Prostate gland (tissue), 2 donors: ENCODE measurements at regions not wholly inside any gene's neighbourhood (a gene's known extent, or its start where the extent isn't known, plus 50 kb on each side); places are given as distances from the start of the nearest gene placed in this dataset.

ENCODE experiments used
- DNase-seq: peaks from one replicate; pipeline ENCODE4 v3.0.0-alpha.2; 2019; ENCODE audit warnings: low spot score
- H3K27ac ChIP-seq, 2 donors: fragments of 200-600 bp; sonication (generic); 2 replicates each; pipeline ENCODE4 v1.5.1; 2017 to 2019
- H3K27me3 ChIP-seq: fragments of 200-600 bp; sonication (generic); replicated peaks from 2 replicates; pipeline ENCODE4 v1.5.1; 2019; ENCODE audit not compliant: insufficient read depth
- H3K36me3 ChIP-seq, 2 donors: fragments of 200-600 bp; sonication (generic); 1 replicate in 1 of 2; 2 replicates in 1 of 2; pipeline versions ENCODE4 v1.5.1 to v1.8.1; 2017 to 2019
- H3K4me1 ChIP-seq: fragments of 200-600 bp; sonication (generic); replicated peaks from 2 replicates; pipeline ENCODE4 v1.5.1; 2019
- H3K4me3 ChIP-seq, 2 donors: fragments of 200-600 bp; sonication (generic); 2 replicates each; pipeline ENCODE4 v1.5.1; 2017 to 2019
- H3K9me3 ChIP-seq: fragments of 200-600 bp; sonication (generic); 2 replicates; pipeline ENCODE4 v1.5.1; 2017
- POLR2A ChIP-seq: fragments of 450-650 bp; IDR thresholded peaks from one replicate; pipeline ENCODE4 v1.6.1; 2016; ENCODE audit warnings: antibody characterized with exemption, mild to moderate bottlenecking
- POLR2AphosphoS5 ChIP-seq: sonication (generic); formaldehyde crosslinking; IDR thresholded peaks from one replicate; pipeline ENCODE4 v1.6.1; 2017; ENCODE audit warnings: antibody characterized with exemption
- WGBS: methylation state at CpG from one replicate; pipeline ENCODE4 v1.1.5; 2018; 5-methylcytosine and 5-hydroxymethylcytosine counted together
- intact Hi-C: fragments of 100-400 bp; cut with DNase I; formaldehyde crosslinking; loops from one replicate; pipeline ENCODE4 v1.14.2; 2022
- TF ChIP-seq, protein P1 (sequence below), 4 experiments: fragments of 200-600 bp in 2 of 4; fragments of 450-650 bp in 2 of 4; sonication (generic) in 2 of 4; IDR thresholded peaks; 1 replicate in 3 of 4; 2 replicates in 1 of 4; pipeline ENCODE4 v1.5.1; 2016 to 2019; ENCODE audit warnings: antibody characterized with exemption in 4 of 4, mild to moderate bottlenecking in 2 of 4, moderate library complexity in 2 of 4

DNA sequence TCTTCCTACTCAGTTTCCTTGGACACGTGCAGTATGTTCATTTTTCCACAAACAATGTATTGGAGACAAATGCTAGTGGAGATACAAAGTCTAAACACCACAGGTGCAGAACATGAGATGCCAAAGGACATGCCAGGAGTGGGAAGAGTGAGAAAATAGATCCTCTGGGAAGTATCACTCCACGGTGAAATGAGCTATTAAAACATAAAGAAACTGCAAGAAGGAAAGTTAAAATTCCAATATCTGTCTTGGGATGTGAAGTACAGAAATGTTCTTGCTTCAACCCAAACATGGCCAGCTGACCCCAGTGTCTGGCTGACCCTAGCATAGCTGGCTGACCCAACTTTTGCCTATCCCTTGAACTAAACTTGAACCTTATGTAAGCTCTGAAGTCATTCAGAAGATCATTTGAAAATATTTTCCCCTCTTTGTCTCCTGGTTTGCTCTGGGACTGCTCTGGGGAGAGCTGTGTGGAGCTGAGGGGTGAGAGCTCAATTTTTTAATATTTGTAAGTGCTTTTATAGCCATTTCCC lies 59.5 kb downstream of the FZD1 start:
- H3K36me3 ChIP-seq = no peaks in the 10 kb centered on the region
- WGBS = 95% methylated on average over 2 of the region's 2 CpGs
- H3K27me3 ChIP-seq = no peaks in the 10 kb centered on the region
- H3K9me3 ChIP-seq = no peaks in the 10 kb centered on the region
- intact Hi-C loops = no loop called here
- no peaks in the 10 kb centered on the region for H3K4me1 ChIP-seq
- H3K27ac ChIP-seq = no peak overlapping the region
- no peak for TF ChIP-seq POLR2AphosphoS5
- no peak for TF ChIP-seq POLR2A
- TF ChIP-seq, protein P1, sequence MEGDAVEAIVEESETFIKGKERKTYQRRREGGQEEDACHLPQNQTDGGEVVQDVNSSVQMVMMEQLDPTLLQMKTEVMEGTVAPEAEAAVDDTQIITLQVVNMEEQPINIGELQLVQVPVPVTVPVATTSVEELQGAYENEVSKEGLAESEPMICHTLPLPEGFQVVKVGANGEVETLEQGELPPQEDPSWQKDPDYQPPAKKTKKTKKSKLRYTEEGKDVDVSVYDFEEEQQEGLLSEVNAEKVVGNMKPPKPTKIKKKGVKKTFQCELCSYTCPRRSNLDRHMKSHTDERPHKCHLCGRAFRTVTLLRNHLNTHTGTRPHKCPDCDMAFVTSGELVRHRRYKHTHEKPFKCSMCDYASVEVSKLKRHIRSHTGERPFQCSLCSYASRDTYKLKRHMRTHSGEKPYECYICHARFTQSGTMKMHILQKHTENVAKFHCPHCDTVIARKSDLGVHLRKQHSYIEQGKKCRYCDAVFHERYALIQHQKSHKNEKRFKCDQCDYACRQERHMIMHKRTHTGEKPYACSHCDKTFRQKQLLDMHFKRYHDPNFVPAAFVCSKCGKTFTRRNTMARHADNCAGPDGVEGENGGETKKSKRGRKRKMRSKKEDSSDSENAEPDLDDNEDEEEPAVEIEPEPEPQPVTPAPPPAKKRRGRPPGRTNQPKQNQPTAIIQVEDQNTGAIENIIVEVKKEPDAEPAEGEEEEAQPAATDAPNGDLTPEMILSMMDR (IDR thresholded peaks at IDR 0.05) = no peak
- H3K4me3 ChIP-seq = no peak overlapping the region
- DNase-seq = no peak

DNA sequence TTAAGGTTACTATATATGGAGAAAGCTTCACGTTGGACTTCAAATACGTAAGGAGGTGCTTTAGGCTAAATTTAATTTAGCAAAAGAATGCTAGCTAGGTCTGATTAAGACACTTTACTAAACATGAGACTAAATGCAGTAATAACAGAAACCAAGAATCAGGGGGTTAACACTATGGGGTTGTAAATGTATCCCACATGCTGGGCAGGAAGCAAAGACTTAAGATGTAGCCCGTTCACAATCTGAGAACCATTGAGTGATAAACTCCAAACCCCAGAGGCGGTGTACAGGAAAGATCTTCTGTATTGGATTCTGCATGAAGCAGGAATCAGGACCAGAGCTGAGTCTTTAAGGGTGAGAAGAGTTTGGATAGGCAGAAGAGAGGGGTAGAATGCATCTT lies 60.4 kb downstream of the FZD1 start:
- 83% methylated on average over 4 of the region's 4 CpGs for WGBS
- no peak for DNase-seq
- intact Hi-C loops = no loop called here
- TF ChIP-seq, protein P1 (IDR thresholded peaks at IDR 0.05) = no peak
- TF ChIP-seq POLR2AphosphoS5 (no peak), POLR2A (no peak)
- Histone ChIP-seq H3K4me1 (no peaks in the 10 kb centered on the region), H3K27me3 (no peaks in the 10 kb centered on the region), H3K9me3 (no peaks in the 10 kb centered on the region), H3K4me3 (no peak overlapping the region), H3K36me3 (no peaks in the 10 kb centered on the region), H3K27ac (no peak overlapping the region)

DNA sequence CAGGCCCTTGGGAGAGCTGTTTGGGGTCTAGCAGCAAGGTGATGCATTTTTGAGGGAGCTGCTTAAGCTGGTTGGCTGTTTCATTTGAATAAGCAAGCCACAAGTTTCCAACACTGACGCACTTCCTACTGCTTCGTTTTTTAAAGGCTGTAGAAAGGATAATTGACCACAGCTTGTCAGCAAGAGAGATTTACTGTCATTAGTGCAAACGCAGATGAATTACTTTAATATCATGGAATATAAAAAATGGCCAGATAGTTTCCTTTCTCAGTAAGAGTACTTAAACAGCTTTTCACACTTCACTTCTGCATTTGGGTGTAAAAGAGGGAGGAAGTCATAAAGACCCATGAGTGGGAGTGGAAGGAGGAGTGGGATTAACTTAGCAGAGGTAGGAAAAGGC lies 61.5 kb downstream of the FZD1 start:
- intact Hi-C loops = no loop called here
- no peak for DNase-seq
- Histone ChIP-seq H3K27me3 (no peaks in the 10 kb centered on the region), H3K27ac (no peak overlapping the region), H3K36me3 (no peaks in the 10 kb centered on the region), H3K4me3 (no peak overlapping the region), H3K9me3 (no peaks in the 10 kb centered on the region), H3K4me1 (no peaks in the 10 kb centered on the region)
- TF ChIP-seq POLR2AphosphoS5 (no peak), POLR2A (no peak)
- TF ChIP-seq, protein P1 (IDR thresholded peaks at IDR 0.05) = no peak
- 66% methylated on average over 3 of the region's 3 CpGs for WGBS

DNA sequence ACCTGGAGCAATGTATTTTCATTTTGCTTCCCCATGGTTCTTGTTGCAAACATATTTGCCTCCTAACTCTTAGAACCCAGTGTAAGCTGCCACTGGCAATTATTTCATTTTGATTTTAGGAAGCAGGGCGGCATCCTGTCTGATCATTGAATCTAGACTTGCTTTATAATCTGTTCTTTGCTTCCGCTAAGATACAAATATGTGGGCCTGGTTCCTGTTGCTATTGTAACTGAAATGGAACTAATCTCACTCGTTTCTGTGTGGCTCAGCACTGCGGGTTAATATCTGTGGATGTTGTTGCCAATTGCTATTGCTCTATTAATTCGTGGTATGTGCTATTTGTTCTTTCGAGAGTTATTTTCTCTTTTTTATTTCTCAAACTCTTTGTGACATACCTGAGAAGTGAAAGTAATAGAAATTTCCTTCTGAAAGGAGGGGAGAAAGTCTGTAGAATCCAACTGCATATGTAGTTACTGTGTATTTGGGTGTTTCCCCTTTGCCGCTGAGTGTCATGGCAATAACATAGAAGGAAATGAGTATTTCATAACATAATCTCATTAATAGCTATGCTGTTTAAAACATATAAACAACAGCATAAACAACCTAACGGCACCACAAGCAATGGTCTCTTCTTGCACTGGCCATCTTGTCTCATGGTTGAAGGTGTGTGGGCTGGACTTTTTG lies 62.4 kb downstream of the FZD1 start:
- H3K27me3 ChIP-seq = no peaks in the 10 kb centered on the region
- H3K4me1 ChIP-seq = no peaks in the 10 kb centered on the region
- H3K4me3 ChIP-seq = no peak overlapping the region
- H3K9me3 ChIP-seq = no peaks in the 10 kb centered on the region
- no peaks in the 10 kb centered on the region for H3K36me3 ChIP-seq
- DNase-seq = no peak
- WGBS = 79% methylated on average over 7 of the region's 8 CpGs
- intact Hi-C loops = no loop called here
- no peak overlapping the region for H3K27ac ChIP-seq
- no peak for TF ChIP-seq POLR2AphosphoS5
- TF ChIP-seq, protein P1 (IDR thresholded peaks at IDR 0.05) = no peak
- no peak for TF ChIP-seq POLR2A

DNA sequence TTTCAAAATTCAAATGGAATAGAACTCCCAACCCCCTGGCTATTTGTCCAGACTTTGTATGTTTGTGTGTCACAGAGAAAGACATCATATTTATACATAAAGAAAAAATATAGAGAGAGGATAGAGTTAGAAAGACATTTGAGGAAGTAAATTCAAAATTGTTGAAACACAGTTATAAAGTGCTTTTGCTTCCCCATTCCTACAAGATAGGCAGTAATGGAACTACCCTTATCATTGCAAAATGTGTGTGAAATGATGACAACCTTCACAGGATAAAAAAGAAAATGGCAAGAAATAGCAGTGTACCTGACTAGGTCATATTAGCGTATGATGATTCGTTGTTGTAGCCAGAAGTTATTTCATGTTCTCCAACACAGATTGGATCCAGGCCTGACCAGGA lies 63.1 kb downstream of the FZD1 start:
- Histone ChIP-seq H3K4me1 (no peaks in the 10 kb centered on the region), H3K9me3 (no peaks in the 10 kb centered on the region), H3K27ac (no peak overlapping the region), H3K27me3 (no peaks in the 10 kb centered on the region), H3K36me3 (no peaks in the 10 kb centered on the region), H3K4me3 (no peak overlapping the region)
- TF ChIP-seq, protein P1 (IDR thresholded peaks at IDR 0.05) = no peak
- TF ChIP-seq POLR2A (no peak), POLR2AphosphoS5 (no peak)
- intact Hi-C loops = no loop called here
- 86% methylated on average over 2 of the region's 2 CpGs for WGBS
- DNase-seq = no peak
